ENCODE measurements at regions not wholly inside any gene's neighbourhood (a gene's known extent, or its start where the extent isn't known, plus 50 kb on each side); places are given as distances from the start of the nearest gene placed in this dataset.

GRCh38 chr9:30507166-30507565 lies 1877.3 kb upstream of the ACO1 start:
- TF ChIP-seq CTCF (IDR thresholded peaks at IDR 0.05) = no peak
- no peak for TF ChIP-seq POLR2A (IDR thresholded peaks at IDR 0.05; ENCODE audit: low read depth)
- TF ChIP-seq POLR2AphosphoS5 (IDR thresholded peaks at IDR 0.05) = no peak
- no peak for TF ChIP-seq EP300 (IDR thresholded peaks at IDR 0.05)

Measured in esophagus muscularis mucosa (tissue), 4 donors.